ENCODE measurements at regions not wholly inside any gene's neighbourhood (a gene's known extent, or its start where the extent isn't known, plus 50 kb on each side); places are given as distances from the start of the nearest gene placed in this dataset.

DNA sequence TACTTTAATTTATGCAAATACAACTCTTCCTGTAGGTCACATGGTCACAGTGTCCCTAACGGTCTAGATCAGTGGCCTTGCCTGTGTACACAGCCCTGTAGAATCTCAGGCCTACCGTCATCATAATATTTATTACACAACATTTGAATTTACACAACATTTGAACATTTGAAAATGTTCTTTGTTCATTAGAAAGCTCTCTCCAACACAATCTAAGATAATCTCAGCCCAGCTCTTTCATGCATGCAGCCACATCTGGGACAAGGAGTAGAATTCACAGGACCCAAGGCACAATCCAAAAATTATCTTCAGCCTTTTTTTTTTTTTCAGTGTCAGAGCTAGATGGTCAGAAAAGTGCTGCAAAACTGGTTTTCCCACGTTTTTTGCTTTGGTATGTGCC is 892.8 kb downstream of the TFAP2A start:
- no peak for TF ChIP-seq POLR2AphosphoS5 (IDR thresholded peaks at IDR 0.05; ENCODE audit: low read depth, low read length)
- TF ChIP-seq, protein P1, sequence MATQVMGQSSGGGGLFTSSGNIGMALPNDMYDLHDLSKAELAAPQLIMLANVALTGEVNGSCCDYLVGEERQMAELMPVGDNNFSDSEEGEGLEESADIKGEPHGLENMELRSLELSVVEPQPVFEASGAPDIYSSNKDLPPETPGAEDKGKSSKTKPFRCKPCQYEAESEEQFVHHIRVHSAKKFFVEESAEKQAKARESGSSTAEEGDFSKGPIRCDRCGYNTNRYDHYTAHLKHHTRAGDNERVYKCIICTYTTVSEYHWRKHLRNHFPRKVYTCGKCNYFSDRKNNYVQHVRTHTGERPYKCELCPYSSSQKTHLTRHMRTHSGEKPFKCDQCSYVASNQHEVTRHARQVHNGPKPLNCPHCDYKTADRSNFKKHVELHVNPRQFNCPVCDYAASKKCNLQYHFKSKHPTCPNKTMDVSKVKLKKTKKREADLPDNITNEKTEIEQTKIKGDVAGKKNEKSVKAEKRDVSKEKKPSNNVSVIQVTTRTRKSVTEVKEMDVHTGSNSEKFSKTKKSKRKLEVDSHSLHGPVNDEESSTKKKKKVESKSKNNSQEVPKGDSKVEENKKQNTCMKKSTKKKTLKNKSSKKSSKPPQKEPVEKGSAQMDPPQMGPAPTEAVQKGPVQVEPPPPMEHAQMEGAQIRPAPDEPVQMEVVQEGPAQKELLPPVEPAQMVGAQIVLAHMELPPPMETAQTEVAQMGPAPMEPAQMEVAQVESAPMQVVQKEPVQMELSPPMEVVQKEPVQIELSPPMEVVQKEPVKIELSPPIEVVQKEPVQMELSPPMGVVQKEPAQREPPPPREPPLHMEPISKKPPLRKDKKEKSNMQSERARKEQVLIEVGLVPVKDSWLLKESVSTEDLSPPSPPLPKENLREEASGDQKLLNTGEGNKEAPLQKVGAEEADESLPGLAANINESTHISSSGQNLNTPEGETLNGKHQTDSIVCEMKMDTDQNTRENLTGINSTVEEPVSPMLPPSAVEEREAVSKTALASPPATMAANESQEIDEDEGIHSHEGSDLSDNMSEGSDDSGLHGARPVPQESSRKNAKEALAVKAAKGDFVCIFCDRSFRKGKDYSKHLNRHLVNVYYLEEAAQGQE (IDR thresholded peaks at IDR 0.05; ENCODE audit: insufficient read depth in 1 of 2, low read depth in 2 of 2, low read length in 2 of 2), result no peak
- no peak for TF ChIP-seq SIN3A (IDR thresholded peaks at IDR 0.05; ENCODE audit: borderline replicate concordance, insufficient read depth, low read length)
- TF ChIP-seq TAF1 (IDR thresholded peaks at IDR 0.05; ENCODE audit: borderline replicate concordance, insufficient read depth, low read length), result no peak

Data from PFSK-1 (cell line).